PC-9 (cell line): ENCODE measurements at regions not wholly inside any gene's neighbourhood (a gene's known extent, or its start where the extent isn't known, plus 50 kb on each side); places are given as distances from the start of the nearest gene placed in this dataset.

ENCODE experiments used
- CTCF ChIP-seq: fragments of 200-600 bp; sonication (generic); conservative IDR thresholded peaks from 2 replicates; pipeline ENCODE4 v1.6.1; 2017; ENCODE audit warnings: mixed run types, antibody characterized with exemption, mild to moderate bottlenecking, moderate library complexity
- EZH2 ChIP-seq: fragments of 200-600 bp; sonication (generic); IDR thresholded peaks from 2 replicates; pipeline ENCODE4 v1.8.0; 2017; ENCODE audit warnings: antibody characterized with exemption, low read depth

- TF ChIP-seq CTCF (no peak), EZH2 (no peak)
Measured at GRCh38 chr5:162392336-162392735, 324.8 kb downstream of the GABRG2 start.
